A549 (cell line): ENCODE measurements at regions not wholly inside any gene's neighbourhood (a gene's known extent, or its start where the extent isn't known, plus 50 kb on each side); places are given as distances from the start of the nearest gene placed in this dataset.

Source experiments
- ATAC-seq, 2 experiments: fragments of 200-7000 bp in 1 of 2; fragments of >200 bp in 1 of 2; cut with Nextera tagmentation in 1 of 2; cut with Tn5 transposase in 1 of 2; 3 replicates each; pipeline versions ENCODE4 v1.8.0 to v1.9.1; 2018 to 2020; ENCODE audit warnings: mild to moderate bottlenecking in 1 of 2, moderate library complexity in 1 of 2
- CTCF ChIA-PET: fragments of 300-600 bp; sonication (Branson Sonifier 250); formaldehyde crosslinking; extraction: SDS; loops from one replicate; lab custom pipeline; 2021; ENCODE audit warnings: antibody characterized with exemption, inconsistent platforms; lab: Yijun Ruan, JAX
- POLR2A ChIA-PET: fragments of 350-600 bp; formaldehyde crosslinking; extraction: SDS; loops from one replicate; lab custom pipeline; 2021; ENCODE audit warnings: antibody characterized with exemption, inconsistent platforms; lab: Yijun Ruan, JAX
- DNase-seq, 2 experiments: peaks; one replicate each; pipeline versions ENCODE4 v3.0.0 to v3.0.0-alpha.2; 2011 to 2016; ENCODE audit warnings: low read depth in 1 of 2, low spot score in 1 of 2
- FAIRE-seq: peaks from 2 replicates; lab custom pipeline; 2011; peaks lifted over from hg19 to GRCh38; lab: Jason Lieb, UNC
- H3K27ac ChIP-seq, 2 experiments: fragments of >200 bp; sonication (Bioruptor Twin); formaldehyde crosslinking; 3 replicates each; pipeline ENCODE4 v1.5.1; 2016 to 2017
- H3K4me1 ChIP-seq: fragments of >200 bp; sonication (Bioruptor Twin); formaldehyde crosslinking; 3 replicates; pipeline ENCODE4 v1.6.1; 2016
- H3K4me2 ChIP-seq: fragments of >200 bp; sonication (Bioruptor Twin); formaldehyde crosslinking; 3 replicates; pipeline ENCODE4 v1.6.1; 2016
- H3K4me3 ChIP-seq: fragments of >200 bp; sonication (Bioruptor Twin); formaldehyde crosslinking; 3 replicates; pipeline ENCODE4 v1.5.1; 2016
- H3K9me3 ChIP-seq: fragments of >200 bp; sonication (Bioruptor Twin); formaldehyde crosslinking; 3 replicates; pipeline ENCODE4 v1.6.1; 2016
- BCL3 ChIP-seq: fragments of >200 bp; sonication (Bioruptor Twin); formaldehyde crosslinking; IDR thresholded peaks from 3 replicates; pipeline ENCODE4 v1.6.1; 2016
- CTCF ChIP-seq: fragments of >200 bp; sonication (Bioruptor Twin); formaldehyde crosslinking; IDR thresholded peaks from 3 replicates; pipeline ENCODE4 v1.5.1; 2016
- ELK1 ChIP-seq: fragments of 150-350 bp; IDR thresholded peaks from 2 replicates; pipeline ENCODE4 v1.6.1; 2014; ENCODE audit warnings: low read depth, mild to moderate bottlenecking, low read length
- FOSL2 ChIP-seq, 2 experiments: fragments of 450-650 bp in 1 of 2; fragments of >200 bp in 1 of 2; sonication (Bioruptor Twin) in 1 of 2; formaldehyde crosslinking; IDR thresholded peaks; 2 replicates each; pipeline versions ENCODE4 v1.5.0 to v1.6.1; 2016 to 2020; ENCODE audit warnings: mild to moderate bottlenecking in 1 of 2, moderate library complexity in 1 of 2
- GATA3 ChIP-seq: IDR thresholded peaks from 2 replicates; pipeline ENCODE4 v1.6.1; 2012; ENCODE audit warnings: borderline replicate concordance
- HES2 ChIP-seq: fragments of >200 bp; sonication (Bioruptor Twin); formaldehyde crosslinking; IDR thresholded peaks from 2 replicates; pipeline ENCODE4 v1.6.1; 2016
- HMGXB4 ChIP-seq: fragments of 250-450 bp; sonication (Bioruptor Pico); IDR thresholded peaks from 2 replicates; pipeline ENCODE4 v1.5.0; 2021; ENCODE audit warnings: mild to moderate bottlenecking, moderate library complexity, borderline replicate concordance
- JUN ChIP-seq, 2 experiments: fragments of >200 bp; sonication (Bioruptor Twin); formaldehyde crosslinking; IDR thresholded peaks; 2 replicates in 1 of 2; 3 replicates in 1 of 2; pipeline ENCODE4 v1.6.1; 2016 to 2017
- KDM1A ChIP-seq: fragments of 200-600 bp; sonication (generic); IDR thresholded peaks from 2 replicates; pipeline ENCODE4 v1.6.1; 2016; ENCODE audit warnings: low read depth, mild to moderate bottlenecking
- NPAS2 ChIP-seq: fragments of 250-450 bp; sonication (Bioruptor Pico); IDR thresholded peaks from 2 replicates; pipeline ENCODE4 v1.8.0; 2022; ENCODE audit warnings: mild to moderate bottlenecking, moderate library complexity, borderline replicate concordance
- PHF8 ChIP-seq: fragments of 200-600 bp; sonication (generic); IDR thresholded peaks from 2 replicates; pipeline ENCODE4 v1.6.1; 2016; ENCODE audit warnings: low read depth, mild to moderate bottlenecking, antibody characterized with exemption, moderate library complexity, borderline replicate concordance
- POLR2AphosphoS2 ChIP-seq: conservative IDR thresholded peaks from 2 replicates; pipeline ENCODE4 v1.6.1; 2012; ENCODE audit warnings: low read length, improper control_type of control experiment, inconsistent platforms
- RAD21 ChIP-seq, 2 experiments: fragments of >200 bp in 1 of 2; sonication (Bioruptor Twin) in 1 of 2; formaldehyde crosslinking in 1 of 2; IDR thresholded peaks in 1 of 2; conservative IDR thresholded peaks in 1 of 2; 2 replicates in 1 of 2; 3 replicates in 1 of 2; pipeline ENCODE4 v1.6.1; 2012 to 2018; ENCODE audit warnings: inconsistent platforms in 1 of 2
- RARB ChIP-seq: fragments of 250-450 bp; sonication (Bioruptor Pico); IDR thresholded peaks from 2 replicates; pipeline ENCODE4 v1.8.0; 2021; ENCODE audit warnings: mild to moderate bottlenecking, moderate library complexity
- SMC3 ChIP-seq: fragments of >200 bp; sonication (Bioruptor Twin); formaldehyde crosslinking; IDR thresholded peaks from 3 replicates; pipeline ENCODE4 v1.6.1; 2018; ENCODE audit warnings: inconsistent platforms
- TFCP2L1 ChIP-seq: fragments of 250-450 bp; sonication (Bioruptor Pico); IDR thresholded peaks from 2 replicates; pipeline ENCODE4 v1.5.0; 2021; ENCODE audit warnings: mild to moderate bottlenecking
- ZC3H11A ChIP-seq: fragments of 450-650 bp; IDR thresholded peaks from 2 replicates; pipeline ENCODE4 v1.6.1; 2014; ENCODE audit warnings: antibody characterized with exemption, mild to moderate bottlenecking
- ZFP36 ChIP-seq: fragments of 450-650 bp; IDR thresholded peaks from 2 replicates; pipeline ENCODE4 v1.6.1; 2014; ENCODE audit warnings: borderline replicate concordance; ENCODE audit not compliant: partially characterized antibody
- ZNF302 ChIP-seq: fragments of 250-450 bp; sonication (Bioruptor Pico); IDR thresholded peaks from 2 replicates; pipeline ENCODE4 v1.9.0; 2021; ENCODE audit warnings: inconsistent platforms, mild to moderate bottlenecking, moderate library complexity
- ZSCAN20 ChIP-seq: fragments of 250-450 bp; sonication (Bioruptor Pico); IDR thresholded peaks from 2 replicates; pipeline ENCODE4 v1.8.0; 2022; ENCODE audit warnings: mild to moderate bottlenecking, moderate library complexity
- WGBS: methylation state at CpG from one replicate; pipeline ENCODE4 v1.1.6; 2017; ENCODE audit errors: missing lambda C conversion rate; 5-methylcytosine and 5-hydroxymethylcytosine counted together

GRCh38 chr5:167008705-167009104, 1282.7 kb upstream of the WWC1 start:
- no peak overlapping the region for H3K27ac ChIP-seq

GRCh38 chr5:167011196-167011595, 1280.2 kb upstream of the WWC1 start:
- TF ChIP-seq KDM1A (no peak), POLR2AphosphoS2 (no peak), NPAS2 (CRISPR knock-in tag) (no peak), SMC3 (no peak), FOSL2 (IDR thresholded peaks at IDR 0.05) (no peak), FOSL2 (CRISPR knock-in tag; IDR thresholded peaks at IDR 0.05) (no peak), TFCP2L1 (CRISPR knock-in tag) (no peak), BCL3 (no peak), JUN (IDR thresholded peaks at IDR 0.05) (no peak), GATA3 (no peak), CTCF (no peak), RAD21 (conservative IDR thresholded peaks at IDR 0.05 in 1 of 2, IDR thresholded peaks at IDR 0.05 in 1 of 2) (no peak), RARB (CRISPR knock-in tag) (no peak), ZSCAN20 (CRISPR knock-in tag) (no peak), HMGXB4 (no peak), ZFP36 (no peak), ELK1 (no peak)
- TF ChIP-seq, all 56 proteins: peak for 0
- Histone ChIP-seq H3K4me2 (no peak overlapping the region), H3K4me1 (no peaks in the 10 kb centered on the region), H3K9me3 (no peaks in the 10 kb centered on the region), H3K27ac (no peak overlapping the region), H3K4me3 (no peak overlapping the region)
- DNase-seq (no peak), FAIRE-seq (no peak), ATAC-seq (no peak)
- POLR2A ChIA-PET = no interaction called here
- CTCF ChIA-PET = no interaction called here
- 2% methylated on average over 2 of the region's 2 CpGs for WGBS

More at GRCh38 chr5:167008705-167009104, 1282.7 kb upstream of the WWC1 start:
- Histone ChIP-seq H3K4me1 (no peaks in the 10 kb centered on the region), H3K9me3 (no peaks in the 10 kb centered on the region), H3K4me2 (no peak overlapping the region), H3K4me3 (no peak overlapping the region)
- no peak for ATAC-seq
- DNase-seq = no peak
- no peak for TF ChIP-seq ZC3H11A
- TF ChIP-seq HES2 = no peak
- no peak for TF ChIP-seq PHF8
- no peak for TF ChIP-seq ZNF302 (CRISPR knock-in tag)
- CTCF ChIA-PET = interaction anchor here (0.6 kb wide), 1 partner anchor 211 kb away, joined by 3 read pairs; no protein-coding TSS in a partner anchor
- 22% methylated on average over 10 of the region's 10 CpGs for WGBS
- POLR2A ChIA-PET = no interaction called here
- FAIRE-seq = no peak
